ENCODE measurements at regions not wholly inside any gene's neighbourhood (a gene's known extent, or its start where the extent isn't known, plus 50 kb on each side); places are given as distances from the start of the nearest gene placed in this dataset.
A peak's percentile ranks its signal among the peaks of the same experiment; 100 is the strongest.

DNA sequence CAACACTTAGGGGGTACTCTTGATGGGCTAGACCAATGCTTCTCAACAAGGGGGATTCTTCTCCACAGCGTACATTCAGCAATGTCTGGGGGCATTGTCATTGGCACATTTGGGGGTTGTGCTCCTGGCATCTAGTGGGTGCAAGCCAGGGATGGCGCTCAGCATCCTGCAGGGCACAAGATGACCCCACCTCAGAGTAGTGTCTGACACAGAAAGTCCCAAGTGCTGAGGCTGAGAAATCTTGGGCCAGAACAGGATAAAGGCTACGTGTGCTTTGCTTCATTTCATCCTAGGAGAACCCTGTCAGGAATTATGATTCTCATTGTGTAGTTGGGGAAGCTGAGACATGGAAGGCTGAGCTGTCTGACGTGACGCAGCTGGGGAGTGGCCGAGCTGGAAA lies 298.6 kb downstream of the CDH26 start:
- Mint-ChIP-seq H3K4me3 (no peak overlapping the region), H3K27me3 (ENCODE audit: insufficient read depth) (peaks cover 41% of the 10 kb centered on the region), H3K27ac (no peak overlapping the region), H3K4me1 (peaks cover 9% of the 10 kb centered on the region), H3K36me3 (ENCODE audit: low read depth) (no peaks in the 10 kb centered on the region), H3K9me3 (no peaks in the 10 kb centered on the region)
- H3K27me3 ChIP-seq (ENCODE audit: control insufficient read depth, insufficient read depth, low read length, poor library complexity, severe bottlenecking) = no peaks in the 10 kb centered on the region
- H3K27ac ChIP-seq (ENCODE audit: low read depth, low read length) = no peak overlapping the region
- no peaks in the 10 kb centered on the region for H3K9me3 ChIP-seq (ENCODE audit: control insufficient read depth, low read length)
- H3K36me3 ChIP-seq (ENCODE audit: control insufficient read depth, insufficient read depth, low read length) = no peaks in the 10 kb centered on the region
- 92 to 100% methylated on average over 5 to 6 of the region's 6 CpGs for WGBS, 2 experiments (ENCODE audit: insufficient coverage in 1 of 2, insufficient read length in 1 of 2)
- DNase-seq = peak; percentile 10
- H3K9ac ChIP-seq (ENCODE audit: extremely low read depth, low read length, poor library complexity, severe bottlenecking) = no peak overlapping the region
- TF ChIP-seq CTCF (conservative IDR thresholded peaks at IDR 0.05) = no peak
- H3K4me3 ChIP-seq (ENCODE audit: low read length) = no peak overlapping the region
- no peaks in the 10 kb centered on the region for H3K4me1 ChIP-seq (ENCODE audit: control insufficient read depth, insufficient read depth, low read length)

DNA sequence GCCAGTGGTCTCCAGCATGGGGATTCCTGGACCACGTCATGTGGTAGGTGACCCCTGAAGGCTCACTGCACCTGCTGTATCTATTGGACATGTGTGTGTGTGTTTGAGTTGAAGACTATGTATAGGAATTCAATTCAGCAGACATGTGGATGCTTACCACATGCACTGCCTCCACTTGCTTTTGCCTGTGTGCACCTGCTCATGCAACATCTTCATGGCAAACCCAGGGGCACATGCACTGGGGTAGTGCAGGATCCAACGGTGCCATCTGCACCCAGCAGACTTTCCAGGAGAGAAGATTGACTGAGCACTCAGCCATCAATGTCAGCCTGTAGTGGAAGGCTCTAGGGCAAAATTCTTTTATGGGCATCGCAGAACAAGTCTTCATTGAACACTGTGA lies 299.4 kb downstream of the CDH26 start:
- WGBS, 2 experiments (ENCODE audit: insufficient coverage in 1 of 2, insufficient read length in 1 of 2) = 93 to 100% methylated on average over 2 to 3 of the region's 3 CpGs
- Histone ChIP-seq H3K4me3 (ENCODE audit: low read length) (no peak overlapping the region), H3K27me3 (ENCODE audit: control insufficient read depth, insufficient read depth, low read length, poor library complexity, severe bottlenecking) (no peaks in the 10 kb centered on the region), H3K36me3 (ENCODE audit: control insufficient read depth, insufficient read depth, low read length) (no peaks in the 10 kb centered on the region), H3K9ac (ENCODE audit: extremely low read depth, low read length, poor library complexity, severe bottlenecking) (no peak overlapping the region), H3K27ac (ENCODE audit: low read depth, low read length) (no peak overlapping the region), H3K4me1 (ENCODE audit: control insufficient read depth, insufficient read depth, low read length) (no peaks in the 10 kb centered on the region), H3K9me3 (ENCODE audit: control insufficient read depth, low read length) (no peaks in the 10 kb centered on the region)
- Mint-ChIP-seq H3K27ac (no peak overlapping the region), H3K4me1 (peaks cover 10% of the 10 kb centered on the region), H3K27me3 (ENCODE audit: insufficient read depth) (peaks cover 38% of the 10 kb centered on the region), H3K4me3 (no peak overlapping the region), H3K36me3 (ENCODE audit: low read depth) (no peaks in the 10 kb centered on the region), H3K9me3 (no peaks in the 10 kb centered on the region)
- peak; percentile 11 for DNase-seq
- no peak for TF ChIP-seq CTCF (conservative IDR thresholded peaks at IDR 0.05)

- H3K4me3 ChIP-seq (ENCODE audit: low read length) = no peak overlapping the region
- TF ChIP-seq CTCF (conservative IDR thresholded peaks at IDR 0.05) = no peak
- no peaks in the 10 kb centered on the region for H3K36me3 Mint-ChIP-seq (ENCODE audit: low read depth)
Observed at GRCh38 chr20:60258255-60258863, 300.1 kb downstream of the CDH26 start.

More at GRCh38 chr20:60258255-60258863, 300.1 kb downstream of the CDH26 start:
- DNase-seq = no peak
- H3K4me1 Mint-ChIP-seq = peaks cover 10% of the 10 kb centered on the region
- no peaks in the 10 kb centered on the region for H3K27me3 ChIP-seq (ENCODE audit: control insufficient read depth, insufficient read depth, low read length, poor library complexity, severe bottlenecking)
- no peak overlapping the region for H3K9ac ChIP-seq (ENCODE audit: extremely low read depth, low read length, poor library complexity, severe bottlenecking)
- no peaks in the 10 kb centered on the region for H3K4me1 ChIP-seq (ENCODE audit: control insufficient read depth, insufficient read depth, low read length)
- no peaks in the 10 kb centered on the region for H3K9me3 ChIP-seq (ENCODE audit: control insufficient read depth, low read length)
- H3K9me3 Mint-ChIP-seq = no peaks in the 10 kb centered on the region
- H3K27me3 Mint-ChIP-seq (ENCODE audit: insufficient read depth) = peaks cover 34% of the 10 kb centered on the region
- H3K4me3 Mint-ChIP-seq = no peak overlapping the region
- no peaks in the 10 kb centered on the region for H3K36me3 ChIP-seq (ENCODE audit: control insufficient read depth, insufficient read depth, low read length)
- 92% methylated on average over 5 of the region's 6 CpGs; no CpG with 5 or more reads in 1 of the 2 experiments for WGBS, 2 experiments (ENCODE audit: insufficient coverage in 1 of 2, insufficient read length in 1 of 2)
- no peak overlapping the region for H3K27ac ChIP-seq (ENCODE audit: low read depth, low read length)
- no peak overlapping the region for H3K27ac Mint-ChIP-seq

All from endodermal cell (in vitro differentiated cells).